ENCODE measurements at regions not wholly inside any gene's neighbourhood (a gene's known extent, or its start where the extent isn't known, plus 50 kb on each side); places are given as distances from the start of the nearest gene placed in this dataset.

- no peak for DNase-seq (ENCODE audit: low spot score, unreplicated experiment)
- H3K27me3 Mint-ChIP-seq = no peaks in the 10 kb centered on the region
- peaks cover 22% of the 10 kb centered on the region for H3K9me3 Mint-ChIP-seq (ENCODE audit: low read depth)
- no peaks in the 10 kb centered on the region for H3K4me1 Mint-ChIP-seq (ENCODE audit: low read depth)
- no peaks in the 10 kb centered on the region for H3K36me3 Mint-ChIP-seq (ENCODE audit: insufficient read depth)
- H3K27ac Mint-ChIP-seq = no peak overlapping the region
- H3K4me3 Mint-ChIP-seq (ENCODE audit: low read depth) = no peak overlapping the region
- TF ChIP-seq, protein P1, sequence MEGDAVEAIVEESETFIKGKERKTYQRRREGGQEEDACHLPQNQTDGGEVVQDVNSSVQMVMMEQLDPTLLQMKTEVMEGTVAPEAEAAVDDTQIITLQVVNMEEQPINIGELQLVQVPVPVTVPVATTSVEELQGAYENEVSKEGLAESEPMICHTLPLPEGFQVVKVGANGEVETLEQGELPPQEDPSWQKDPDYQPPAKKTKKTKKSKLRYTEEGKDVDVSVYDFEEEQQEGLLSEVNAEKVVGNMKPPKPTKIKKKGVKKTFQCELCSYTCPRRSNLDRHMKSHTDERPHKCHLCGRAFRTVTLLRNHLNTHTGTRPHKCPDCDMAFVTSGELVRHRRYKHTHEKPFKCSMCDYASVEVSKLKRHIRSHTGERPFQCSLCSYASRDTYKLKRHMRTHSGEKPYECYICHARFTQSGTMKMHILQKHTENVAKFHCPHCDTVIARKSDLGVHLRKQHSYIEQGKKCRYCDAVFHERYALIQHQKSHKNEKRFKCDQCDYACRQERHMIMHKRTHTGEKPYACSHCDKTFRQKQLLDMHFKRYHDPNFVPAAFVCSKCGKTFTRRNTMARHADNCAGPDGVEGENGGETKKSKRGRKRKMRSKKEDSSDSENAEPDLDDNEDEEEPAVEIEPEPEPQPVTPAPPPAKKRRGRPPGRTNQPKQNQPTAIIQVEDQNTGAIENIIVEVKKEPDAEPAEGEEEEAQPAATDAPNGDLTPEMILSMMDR (IDR thresholded peaks at IDR 0.05; ENCODE audit: unreplicated experiment) = no peak
Observed at GRCh38 chr4:171067422-171067821, 745.8 kb upstream of the GALNTL6 start.

DNA sequence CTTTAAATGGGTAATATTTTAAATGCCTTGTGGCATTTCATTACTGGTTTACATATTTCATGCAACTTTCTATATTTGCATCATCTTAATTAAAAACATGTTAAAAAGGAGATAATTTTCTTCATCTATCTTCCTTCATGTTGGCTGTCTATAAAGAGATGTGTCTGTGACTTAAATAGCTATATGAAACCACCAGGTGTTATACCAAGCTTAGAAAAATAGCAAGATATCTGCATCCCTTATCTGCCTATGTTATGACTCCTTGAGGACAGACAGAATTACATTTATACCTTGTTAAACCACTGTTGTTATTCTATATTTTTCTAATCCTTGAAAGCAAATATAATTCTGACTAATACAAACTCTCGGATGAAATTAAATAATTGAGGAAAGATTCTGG lies 763.8 kb upstream of the GALNTL6 start:
- Mint-ChIP-seq H3K36me3 (ENCODE audit: insufficient read depth) (no peaks in the 10 kb centered on the region), H3K4me3 (ENCODE audit: low read depth) (no peak overlapping the region), H3K27me3 (no peaks in the 10 kb centered on the region), H3K27ac (no peak overlapping the region), H3K9me3 (ENCODE audit: low read depth) (no peaks in the 10 kb centered on the region), H3K4me1 (ENCODE audit: low read depth) (no peaks in the 10 kb centered on the region)
- DNase-seq (ENCODE audit: low spot score, unreplicated experiment) = no peak
- TF ChIP-seq, protein P1 (IDR thresholded peaks at IDR 0.05; ENCODE audit: unreplicated experiment) = no peak

- no peak for DNase-seq (ENCODE audit: low spot score, unreplicated experiment)
- no peak overlapping the region for H3K4me3 Mint-ChIP-seq (ENCODE audit: low read depth)
- no peaks in the 10 kb centered on the region for H3K36me3 Mint-ChIP-seq (ENCODE audit: insufficient read depth)
- peaks cover 6% of the 10 kb centered on the region for H3K4me1 Mint-ChIP-seq (ENCODE audit: low read depth)
- no peaks in the 10 kb centered on the region for H3K27me3 Mint-ChIP-seq
- no peak overlapping the region for H3K27ac Mint-ChIP-seq
- TF ChIP-seq, protein P1 (IDR thresholded peaks at IDR 0.05; ENCODE audit: unreplicated experiment) = no peak
- H3K9me3 Mint-ChIP-seq (ENCODE audit: low read depth) = peaks cover 3% of the 10 kb centered on the region
Observed at GRCh38 chr4:171042989-171043524, 770.1 kb upstream of the GALNTL6 start.

GRCh38 chr4:171035909-171036308 lies 777.3 kb upstream of the GALNTL6 start:
- Mint-ChIP-seq H3K9me3 (ENCODE audit: low read depth) (no peaks in the 10 kb centered on the region), H3K4me1 (ENCODE audit: low read depth) (no peaks in the 10 kb centered on the region), H3K4me3 (ENCODE audit: low read depth) (no peak overlapping the region), H3K36me3 (ENCODE audit: insufficient read depth) (no peaks in the 10 kb centered on the region), H3K27me3 (no peaks in the 10 kb centered on the region), H3K27ac (no peak overlapping the region)
- no peak for DNase-seq (ENCODE audit: low spot score, unreplicated experiment)
- TF ChIP-seq, protein P1 (IDR thresholded peaks at IDR 0.05; ENCODE audit: unreplicated experiment) = no peak

- no peak for DNase-seq (ENCODE audit: low spot score, unreplicated experiment)
- H3K27ac Mint-ChIP-seq = no peak overlapping the region
- peaks cover 4% of the 10 kb centered on the region for H3K9me3 Mint-ChIP-seq (ENCODE audit: low read depth)
- TF ChIP-seq, protein P1 (IDR thresholded peaks at IDR 0.05; ENCODE audit: unreplicated experiment) = no peak
- H3K36me3 Mint-ChIP-seq (ENCODE audit: insufficient read depth) = peaks cover 2% of the 10 kb centered on the region
- no peaks in the 10 kb centered on the region for H3K4me1 Mint-ChIP-seq (ENCODE audit: low read depth)
- H3K27me3 Mint-ChIP-seq = no peaks in the 10 kb centered on the region
- H3K4me3 Mint-ChIP-seq (ENCODE audit: low read depth) = no peak overlapping the region
Observed at GRCh38 chr4:171031338-171031737, 781.9 kb upstream of the GALNTL6 start.
